H1 (cell line): ENCODE measurements at regions not wholly inside any gene's neighbourhood (a gene's known extent, or its start where the extent isn't known, plus 50 kb on each side); places are given as distances from the start of the nearest gene placed in this dataset.

Experiments
- CTCF ChIA-PET: fragments of 300-600 bp; sonication (Branson Sonifier 250); formaldehyde crosslinking; loops from one replicate; lab custom pipeline; 2021; ENCODE audit not compliant: partially characterized antibody; lab: Charles Lee
- POLR2A ChIA-PET: fragments of 300-600 bp; sonication (Branson Sonifier 250); formaldehyde crosslinking; loops from one replicate; lab custom pipeline; 2021; ENCODE audit warnings: inconsistent platforms; ENCODE audit not compliant: partially characterized antibody; lab: Charles Lee
- DNase-seq, 2 experiments: peaks; one replicate each; pipeline versions ENCODE4 v3.0.0 to v3.0.0-alpha.2; 2010 to 2022; ENCODE audit warnings: low spot score in 2 of 2, low read depth in 1 of 2, mixed read lengths in 1 of 2
- FAIRE-seq: peaks from 2 replicates; lab custom pipeline; 2011; peaks lifted over from hg19 to GRCh38; lab: Jason Lieb, UNC
- H2AFZ ChIP-seq: 2 replicates; pipeline ENCODE4 v1.8.1; 2012; ENCODE audit warnings: low read length, inconsistent platforms
- H2AK5ac ChIP-seq: 2 replicates; pipeline ENCODE4 v1.6.1; 2013; ENCODE audit warnings: low read depth, low read length
- H2BK120ac ChIP-seq: replicated peaks from 2 replicates; pipeline ENCODE3; 2013; ENCODE audit warnings: low read depth, low read length, inconsistent platforms
- H2BK12ac ChIP-seq: 2 replicates; pipeline ENCODE4 v1.6.1; 2013; ENCODE audit warnings: low read depth, low read length
- H2BK15ac ChIP-seq: 2 replicates; pipeline ENCODE4 v1.6.1; 2013; ENCODE audit warnings: low read length
- H2BK20ac ChIP-seq: 2 replicates; pipeline ENCODE4 v1.6.1; 2013; ENCODE audit warnings: low read length
- H2BK5ac ChIP-seq: 2 replicates; pipeline ENCODE4 v1.6.1; 2013; ENCODE audit warnings: low read depth, low read length
- H3K14ac ChIP-seq: 2 replicates; pipeline ENCODE4 v1.6.1; 2013; ENCODE audit warnings: inconsistent platforms; ENCODE audit not compliant: insufficient read length
- H3K18ac ChIP-seq: 2 replicates; pipeline ENCODE4 v1.6.1; 2013; ENCODE audit warnings: low read length; ENCODE audit errors: extremely low read depth
- H3K23ac ChIP-seq: 2 replicates; pipeline ENCODE4 v1.6.1; 2013; ENCODE audit warnings: inconsistent platforms; ENCODE audit not compliant: insufficient read length
- H3K23me2 ChIP-seq: 2 replicates; pipeline ENCODE4 v1.6.1; 2013; ENCODE audit warnings: low read depth, low read length
- H3K27ac ChIP-seq: 2 replicates; pipeline ENCODE4 v1.6.1; 2011; ENCODE audit warnings: low read depth, low read length, inconsistent platforms
- H3K27me3 ChIP-seq, 4 experiments: replicated peaks in 1 of 4; 1 replicate in 1 of 4; 2 replicates in 3 of 4; pipeline versions ENCODE4 v1.6.1 to v1.8.1; 2011 to 2013; ENCODE audit warnings: low read length in 3 of 4, mild to moderate bottlenecking in 3 of 4, inconsistent platforms in 2 of 4, mixed read lengths in 2 of 4, moderate library complexity in 1 of 4; ENCODE audit not compliant: control insufficient read depth in 3 of 4, insufficient read depth in 3 of 4; ENCODE audit errors: extremely low read depth in 1 of 4
- H3K36me3 ChIP-seq, 4 experiments: 2 replicates each; pipeline versions ENCODE4 v1.6.1 to v1.8.1; 2011 to 2013; ENCODE audit warnings: mild to moderate bottlenecking in 4 of 4, low read length in 3 of 4, moderate library complexity in 2 of 4, control low read depth in 1 of 4, inconsistent platforms in 1 of 4; ENCODE audit not compliant: insufficient read depth in 4 of 4, control insufficient read depth in 2 of 4
- H3K4ac ChIP-seq: replicated peaks from 2 replicates; pipeline ENCODE3; 2013; ENCODE audit warnings: low read length, low read depth, mixed read lengths, inconsistent platforms; ENCODE audit not compliant: insufficient read length
- H3K4me1 ChIP-seq, 4 experiments: replicated peaks in 1 of 4; 1 replicate in 1 of 4; 2 replicates in 3 of 4; pipeline versions ENCODE4 v1.6.1 to v1.8.1; 2011 to 2013; ENCODE audit warnings: low read length in 3 of 4, inconsistent platforms in 2 of 4, mixed read lengths in 1 of 4; ENCODE audit not compliant: insufficient read depth in 4 of 4, control insufficient read depth in 3 of 4
- H3K4me2 ChIP-seq, 2 experiments: 2 replicates each; pipeline versions ENCODE4 v1.6.1 to v1.8.1; 2011 to 2013; ENCODE audit warnings: low read depth in 2 of 2, low read length in 2 of 2, control low read depth in 1 of 2, inconsistent platforms in 1 of 2, mild to moderate bottlenecking in 1 of 2; ENCODE audit not compliant: insufficient read depth in 1 of 2
- H3K4me3 ChIP-seq, 4 experiments: fragments of 200-600, 300-600 bp in 1 of 4; sonication (generic), shearing (Covaris generic), sonication (Bioruptor Twin) in 1 of 4; 2 replicates each; pipeline versions ENCODE4 v1.5.1 to v1.8.1; 2011 to 2016; ENCODE audit warnings: low read length in 4 of 4, low read depth in 3 of 4, control low read depth in 2 of 4, inconsistent platforms in 2 of 4, mild to moderate bottlenecking in 2 of 4, mixed read lengths in 1 of 4, moderate library complexity in 1 of 4; ENCODE audit not compliant: insufficient read depth in 2 of 4; ENCODE audit errors: extremely low read depth in 1 of 4
- H3K56ac ChIP-seq: replicated peaks from 2 replicates; pipeline ENCODE3; 2013; ENCODE audit warnings: low read depth, mild to moderate bottlenecking, mixed read lengths, low read length, inconsistent platforms; ENCODE audit not compliant: insufficient read length
- H3K79me1 ChIP-seq: 2 replicates; pipeline ENCODE4 v1.6.1; 2013; ENCODE audit warnings: low read depth, low read length, control low read depth
- H3K79me2 ChIP-seq, 2 experiments: 2 replicates each; pipeline versions ENCODE4 v1.6.1 to v1.8.1; 2012 to 2013; ENCODE audit warnings: low read length in 2 of 2, mild to moderate bottlenecking in 2 of 2, inconsistent platforms in 1 of 2; ENCODE audit not compliant: insufficient read depth in 2 of 2, control insufficient read depth in 1 of 2
- H3K9ac ChIP-seq, 4 experiments: replicated peaks in 1 of 4; 1 replicate in 1 of 4; 2 replicates in 3 of 4; pipeline versions ENCODE4 v1.6.1 to v1.8.1; 2011 to 2013; ENCODE audit warnings: low read depth in 3 of 4, low read length in 3 of 4, control low read depth in 2 of 4, mild to moderate bottlenecking in 2 of 4, moderate library complexity in 2 of 4, inconsistent platforms in 1 of 4; ENCODE audit errors: extremely low read depth in 1 of 4
- H3K9me3 ChIP-seq, 2 experiments: 2 replicates each; pipeline versions ENCODE4 v1.6.1 to v1.8.1; 2012 to 2013; ENCODE audit warnings: mild to moderate bottlenecking in 2 of 2, moderate library complexity in 2 of 2, control low read depth in 1 of 2, inconsistent platforms in 1 of 2, low read depth in 1 of 2, low read length in 1 of 2, mixed read lengths in 1 of 2; ENCODE audit not compliant: insufficient read depth in 2 of 2
- H4K20me1 ChIP-seq, 2 experiments: replicated peaks in 1 of 2; 2 replicates each; pipeline versions ENCODE3 to v1.8.1; 2011 to 2013; ENCODE audit warnings: inconsistent platforms in 2 of 2, low read length in 2 of 2, mild to moderate bottlenecking in 1 of 2; ENCODE audit not compliant: insufficient read depth in 2 of 2, control insufficient read depth in 1 of 2
- H4K5ac ChIP-seq: 2 replicates; pipeline ENCODE4 v1.6.1; 2013; ENCODE audit warnings: low read length, low read depth, mixed read lengths, inconsistent platforms; ENCODE audit not compliant: insufficient read length
- H4K8ac ChIP-seq: 2 replicates; pipeline ENCODE4 v1.8.0; 2013; ENCODE audit warnings: mild to moderate bottlenecking, moderate library complexity, low read length, inconsistent platforms; ENCODE audit not compliant: insufficient read depth; ENCODE audit errors: extremely low read depth
- H4K91ac ChIP-seq: replicated peaks from 2 replicates; pipeline ENCODE3; 2013; ENCODE audit warnings: low read length, mixed read lengths, inconsistent platforms; ENCODE audit not compliant: insufficient read length
- BACH1 ChIP-seq: IDR thresholded peaks from 2 replicates; pipeline ENCODE4 v1.6.1; 2012; ENCODE audit warnings: low read length, improper control_type of control experiment
- RAD21 ChIP-seq, 2 experiments: IDR thresholded peaks in 1 of 2; conservative IDR thresholded peaks in 1 of 2; 2 replicates each; pipeline ENCODE4 v1.6.1; 2011; ENCODE audit warnings: low read depth in 2 of 2, low read length in 2 of 2, improper control_type of control experiment in 1 of 2, inconsistent platforms in 1 of 2, mild to moderate bottlenecking in 1 of 2, moderate library complexity in 1 of 2
- WGBS, 2 experiments: shearing (Covaris generic) in 1 of 2; methylation state at CpG; one replicate each; pipeline versions ENCODE4 v1.1.6 to v1.1.7; 2013 to 2015; ENCODE audit warnings: low lambda C conversion rate in 2 of 2, mixed read lengths in 2 of 2, inconsistent platforms in 1 of 2, low coverage in 1 of 2, missing lambda C conversion rate in 1 of 2; ENCODE audit not compliant: insufficient replicate concordance in 2 of 2, insufficient coverage in 1 of 2, insufficient read length in 1 of 2; ENCODE audit errors: extremely low coverage in 1 of 2, missing lambda C conversion rate in 1 of 2; 5-methylcytosine and 5-hydroxymethylcytosine counted together

DNA sequence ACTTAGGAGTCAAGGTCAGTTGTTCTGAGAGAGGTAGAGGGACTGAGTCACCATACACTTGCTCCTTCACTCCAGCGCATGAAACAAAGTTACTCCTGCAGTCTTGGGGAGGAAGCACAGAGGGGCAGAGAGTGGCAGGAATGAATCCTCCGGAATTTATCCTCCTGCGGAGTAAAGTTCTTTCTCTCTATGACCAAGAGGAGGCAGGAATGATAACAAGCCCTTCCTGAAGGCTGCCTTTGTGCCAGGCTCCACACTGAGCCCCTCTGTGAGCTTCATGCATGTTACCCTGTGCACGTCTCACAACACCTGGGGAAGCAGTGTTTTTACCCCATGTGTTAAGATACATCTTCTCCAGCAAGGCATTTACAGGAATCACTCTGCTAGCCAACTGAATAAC lies 458.4 kb downstream of the KLF12 start:
- Histone ChIP-seq H3K14ac (no peak overlapping the region), H4K8ac (no peak overlapping the region), H2BK20ac (no peak overlapping the region), H3K36me3 (no peaks in the 10 kb centered on the region), H3K27ac (no peak overlapping the region), H4K20me1 (no peaks in the 10 kb centered on the region), H3K4ac (no peak overlapping the region), H3K27me3 (no peaks in the 10 kb centered on the region), H2BK15ac (no peak overlapping the region; the same call in 1 of the 2 replicates), H3K18ac (no peak overlapping the region), H2BK120ac (no peak overlapping the region), H2BK5ac (no peak overlapping the region), H2BK12ac (no peak overlapping the region; the same call in 1 of the 2 replicates), H2AK5ac (no peak overlapping the region), H3K23ac (no peak overlapping the region), H3K79me2 (no peaks in the 10 kb centered on the region), H4K5ac (no peak overlapping the region), H3K4me2 (no peak overlapping the region), H3K4me3 (no peak overlapping the region), H3K4me1 (peaks cover 0 to 5% (median 1%) of the 10 kb centered on the region in 4 experiments; a peak in 3 of 7 replicates), H3K9me3 (no peaks in the 10 kb centered on the region), H3K23me2 (no peaks in the 10 kb centered on the region), H2AFZ (no peak overlapping the region), H4K91ac (no peak overlapping the region), H3K9ac (no peak overlapping the region), H3K56ac (no peak overlapping the region), H3K79me1 (no peaks in the 10 kb centered on the region)
- DNase-seq (no peak), FAIRE-seq (no peak)
- CTCF ChIA-PET: no interaction called here
- POLR2A ChIA-PET: interaction anchor here (0.7 kb wide), 1 partner anchor 80 kb away, joined by 3 read pairs; no protein-coding TSS in a partner anchor
- no peak for TF ChIP-seq BACH1
- 0 out of 4 replicates have a peak, but pooled peaks of 1 of the 2 experiments have one; percentile 1 for TF ChIP-seq RAD21 (IDR thresholded peaks at IDR 0.05 in 1 of 2, conservative IDR thresholded peaks at IDR 0.05 in 1 of 2; ENCODE audit: low read depth in 2 of 2, low read length in 2 of 2)
- 91% methylated on average over 4 of the region's 4 CpGs; no CpG with 5 or more reads in 1 of the 2 experiments for WGBS, 2 experiments
